Stimulated activated CD4-positive, alpha-beta T cell treated with anti-CD3 and anti-CD28 coated beads, Interleukin-1b, Interleukin-23, amount 100 ng/mL, for 24 hours (primary cell): ENCODE measurements at regions not wholly inside any gene's neighbourhood (a gene's known extent, or its start where the extent isn't known, plus 50 kb on each side); places are given as distances from the start of the nearest gene placed in this dataset.

Experiments used
- DNase-seq, 4 experiments: peaks; one replicate each; pipeline ENCODE4 v3.0.0-alpha.2; 2020; ENCODE audit warnings: low read depth in 4 of 4, low spot score in 1 of 4

DNA sequence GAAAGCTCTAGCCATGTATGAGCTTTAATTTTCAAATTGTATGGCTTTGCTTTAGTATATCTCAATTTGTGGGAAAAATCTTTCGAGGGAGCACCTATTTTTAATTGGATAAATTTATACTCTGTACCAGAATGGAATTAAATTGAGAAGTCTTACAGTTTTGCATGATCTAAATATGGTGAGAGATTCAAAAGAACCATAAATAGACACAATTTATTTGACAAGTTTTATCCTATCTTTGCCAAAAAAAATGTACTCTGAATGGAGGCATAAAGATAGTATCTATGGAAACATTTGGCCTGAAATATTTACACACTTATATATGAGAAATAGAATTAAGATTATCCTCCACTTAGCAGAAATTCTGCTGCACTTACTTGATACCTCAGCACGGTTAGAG is 238.4 kb downstream of the NDUFA10 start:
- no peak for DNase-seq

DNA sequence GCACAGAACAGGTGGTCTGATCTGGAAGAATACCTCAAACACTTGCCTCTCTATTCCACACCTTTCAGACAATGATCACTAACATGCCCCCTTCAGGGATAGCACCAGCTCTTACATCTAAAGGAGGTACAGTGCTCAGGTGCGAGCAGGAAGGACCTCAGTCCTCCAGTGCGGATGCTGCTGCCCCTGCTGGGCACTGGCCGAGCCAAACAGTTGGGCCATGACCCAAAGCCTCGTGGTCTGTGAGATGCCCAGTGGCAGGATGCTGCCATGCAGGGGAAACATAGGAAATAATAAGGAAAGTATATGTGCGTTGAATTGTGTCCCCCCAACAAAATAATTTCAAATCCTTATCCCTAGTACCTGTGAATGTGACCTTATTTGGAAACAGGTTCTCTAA is 243.7 kb downstream of the NDUFA10 start:
- no peak for DNase-seq

DNA sequence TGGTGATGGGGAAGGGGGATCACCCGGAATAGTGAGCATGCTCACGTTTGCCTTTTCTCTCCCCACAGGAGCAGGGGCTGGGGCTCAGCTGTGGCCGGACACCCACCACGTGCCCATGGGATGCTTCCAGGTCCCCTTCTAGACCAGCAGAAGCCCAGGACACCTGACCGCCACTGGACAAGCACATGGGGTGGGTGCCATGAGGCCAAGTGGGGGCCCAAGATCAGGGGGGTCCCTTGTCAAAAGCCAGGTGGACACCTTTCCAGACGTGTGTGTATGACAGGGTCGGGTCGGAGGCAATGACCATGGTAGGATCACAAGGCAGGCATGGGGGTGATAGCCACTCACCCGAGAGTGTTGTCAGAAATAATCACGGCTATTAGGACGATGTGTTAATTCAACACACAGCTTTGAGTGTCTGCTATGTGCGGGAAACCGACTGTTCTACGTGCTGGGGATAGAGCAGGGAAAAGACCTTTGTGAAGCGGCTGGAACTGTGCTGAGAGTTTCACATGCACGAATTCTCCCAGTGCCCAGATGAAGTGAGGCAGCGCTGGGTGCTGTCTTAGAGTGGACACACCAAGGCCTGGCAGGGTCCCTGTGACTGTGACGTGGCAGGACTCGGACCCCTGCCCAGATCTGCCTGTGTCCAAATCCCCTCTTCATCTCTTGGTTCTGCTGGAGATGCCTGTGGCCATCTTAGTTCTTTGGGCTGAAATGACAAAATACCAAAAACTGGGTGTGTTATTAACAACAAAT is 244.7 kb downstream of the NDUFA10 start:
- DNase-seq = no peak

DNA sequence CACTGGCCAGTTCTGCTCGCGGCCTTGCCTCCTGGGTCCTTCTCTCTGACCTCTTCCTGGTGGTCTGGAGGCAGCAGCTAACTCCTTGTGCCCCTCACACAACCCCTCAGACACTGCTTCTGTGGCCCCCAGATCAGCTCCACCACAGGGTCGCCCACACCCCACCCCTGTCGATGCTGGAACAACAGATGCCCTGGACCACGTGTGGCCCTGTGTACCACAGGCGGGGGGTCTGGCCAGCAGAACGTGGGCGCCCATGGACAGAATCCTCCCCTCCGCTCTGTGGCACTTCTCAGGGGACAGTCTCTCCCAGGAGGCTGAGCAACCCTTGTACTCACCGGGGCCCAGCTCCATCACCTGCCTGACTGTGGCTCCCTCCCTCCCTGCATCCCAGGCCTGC is 245.6 kb downstream of the NDUFA10 start:
- no peak for DNase-seq

DNA sequence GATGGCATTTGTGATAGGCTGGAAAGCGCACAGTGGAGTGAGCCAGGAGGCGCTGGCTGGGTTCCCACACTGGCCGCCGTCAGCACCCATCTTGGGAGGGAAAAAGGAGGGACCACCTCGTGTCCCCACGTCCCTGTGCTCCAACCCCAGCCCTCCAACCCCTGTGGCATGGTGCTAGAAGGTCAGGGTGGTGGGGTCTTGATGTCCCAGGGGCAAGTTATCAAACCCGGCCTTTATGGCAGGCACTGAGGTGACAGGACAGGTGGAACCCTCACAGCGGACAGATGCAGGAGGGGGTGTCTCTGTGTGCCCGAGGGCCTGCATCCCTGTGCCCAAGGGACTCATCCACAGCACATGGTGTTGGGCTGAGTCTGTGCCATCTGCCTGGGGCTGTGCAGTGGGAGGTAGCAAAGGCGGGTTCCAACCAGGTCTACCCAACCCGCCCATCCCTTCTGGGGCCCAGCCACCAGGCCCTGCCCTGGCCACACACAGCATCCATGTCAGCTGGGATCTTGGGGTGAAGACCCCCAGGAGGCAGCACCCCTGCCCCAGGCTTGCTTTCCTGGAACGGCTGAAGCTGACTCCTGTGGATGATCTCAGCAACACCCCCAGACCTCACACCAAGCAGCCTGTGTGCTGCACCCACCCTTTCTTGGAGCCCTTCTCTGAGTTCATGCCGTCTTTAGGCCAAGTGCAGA is 246.1 kb downstream of the NDUFA10 start:
- DNase-seq = no peak

DNA sequence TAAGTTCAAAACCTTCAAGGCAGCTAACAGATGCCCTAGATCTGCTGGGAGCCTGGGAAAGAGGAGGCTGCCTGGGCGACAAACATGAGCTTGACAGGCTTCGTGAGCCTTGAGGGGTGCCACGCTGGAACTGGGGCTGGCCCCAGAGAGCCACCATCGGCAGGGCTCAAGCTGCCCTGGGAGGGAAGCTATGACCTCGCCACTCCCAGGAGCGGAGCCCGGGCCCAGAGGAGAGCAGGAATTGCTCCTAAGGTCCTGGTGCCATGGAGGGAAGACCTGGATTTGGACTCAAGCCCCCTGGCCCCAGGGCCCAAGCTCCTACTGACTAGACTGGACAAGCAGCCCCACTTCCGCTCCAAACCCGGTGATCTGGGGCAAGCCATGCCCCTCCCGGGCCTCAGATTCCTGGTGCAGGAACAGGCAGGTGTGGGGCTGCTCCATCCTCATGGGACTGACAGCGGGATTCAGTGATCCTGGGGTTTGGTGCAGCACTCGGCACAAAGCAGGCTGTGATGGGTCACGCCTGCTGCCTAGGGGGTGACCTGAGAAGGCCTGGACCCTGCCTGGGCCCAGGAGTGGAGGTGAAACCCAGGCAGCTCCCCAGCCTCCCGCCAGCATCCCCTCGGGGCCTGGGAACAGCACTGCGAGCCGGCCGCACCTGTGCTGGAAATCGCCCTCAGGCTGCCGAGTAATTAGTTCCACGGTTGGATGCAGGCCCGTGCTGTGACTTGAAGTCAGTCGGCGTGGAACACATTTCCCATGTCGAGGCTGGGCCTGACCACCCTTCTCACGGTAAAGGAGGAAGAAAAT is 246.9 kb downstream of the NDUFA10 start:
- no peak for DNase-seq

DNA sequence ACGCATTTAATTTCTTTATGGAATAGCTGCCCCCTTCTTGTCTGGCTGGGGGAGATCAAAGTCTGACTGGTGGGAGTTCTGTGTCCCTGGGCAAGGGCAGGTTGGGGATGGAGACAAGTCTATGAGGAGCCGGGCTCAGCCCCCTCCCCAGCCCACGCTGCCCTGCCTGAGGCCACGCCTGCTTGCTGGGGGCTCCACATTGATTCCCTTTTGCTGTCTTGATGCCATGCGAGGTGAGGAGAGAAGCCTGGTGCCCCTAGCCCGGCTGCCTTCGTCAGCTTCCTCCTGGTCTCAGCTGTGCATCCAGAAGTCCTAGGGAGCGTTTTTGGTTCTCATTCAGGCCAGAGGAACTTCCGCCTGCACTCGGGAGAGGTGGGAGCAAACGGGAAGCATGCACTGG is 247.9 kb downstream of the NDUFA10 start:
- no peak for DNase-seq

DNA sequence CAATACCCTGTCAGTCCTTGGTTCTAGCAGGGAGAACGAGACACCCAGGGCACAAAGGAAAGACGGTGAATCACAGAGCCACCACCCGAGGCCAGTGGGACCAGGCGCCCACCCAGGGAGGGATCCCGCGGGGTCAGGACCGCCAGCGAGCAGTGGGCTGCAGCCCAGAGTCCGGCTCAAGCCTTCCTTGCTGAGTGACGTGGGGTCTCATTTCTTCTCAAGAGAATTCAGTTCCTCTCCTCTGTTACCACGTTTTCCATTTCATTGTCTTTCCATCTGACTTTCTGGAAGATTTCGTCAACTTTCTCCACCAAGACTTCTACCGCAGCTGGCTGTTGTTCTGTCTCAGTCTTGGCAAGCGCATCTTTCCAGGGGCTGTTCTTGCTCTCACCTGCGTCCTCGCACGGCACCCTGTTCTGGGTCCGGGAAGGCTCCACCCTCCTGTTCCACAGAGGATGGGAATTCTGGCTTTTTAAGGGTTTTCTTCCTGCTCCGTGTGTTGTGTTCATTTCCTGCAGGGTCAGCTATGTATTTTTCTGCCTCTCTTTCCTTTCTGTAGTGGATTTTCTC is 248.6 kb downstream of the NDUFA10 start:
- no peak for DNase-seq

DNA sequence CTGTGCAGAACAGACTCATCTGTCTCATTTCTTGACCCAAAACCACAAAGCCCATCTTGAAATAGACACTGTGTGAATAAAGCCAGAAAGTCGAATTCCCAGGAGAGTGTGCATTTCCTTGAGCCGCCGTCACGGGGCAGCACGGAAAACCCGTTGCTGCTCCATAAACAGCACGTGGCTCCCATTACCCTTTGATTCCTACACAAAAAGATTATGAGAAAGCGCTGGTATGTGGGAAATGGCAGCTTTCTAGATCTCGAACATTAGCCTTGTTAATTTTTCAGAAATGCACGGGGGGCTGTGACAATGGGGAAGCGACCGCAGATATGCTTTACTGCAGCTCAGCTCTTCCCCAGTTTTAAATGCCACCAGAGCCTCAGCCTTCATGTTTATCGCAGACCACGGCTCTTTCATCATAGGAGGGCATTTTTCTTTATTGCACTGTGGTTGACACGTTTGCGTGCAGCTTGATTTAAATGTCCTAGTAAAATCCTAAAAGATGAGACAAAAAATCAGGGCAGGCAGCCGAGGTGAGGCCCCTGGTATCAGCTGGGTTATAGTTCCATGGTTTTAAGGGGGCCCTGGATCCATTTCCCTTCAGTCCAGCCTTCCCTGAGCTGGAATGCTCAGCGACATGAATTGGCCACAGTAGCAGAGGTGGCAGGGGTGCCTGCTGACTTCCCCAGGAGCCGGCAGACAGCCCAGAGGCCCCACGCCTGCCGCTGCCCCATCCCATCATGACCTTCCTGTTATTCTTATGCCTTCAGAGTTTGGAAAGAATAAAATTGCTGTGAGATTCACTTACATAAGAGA is 249.3 kb downstream of the NDUFA10 start:
- no peak for DNase-seq

DNA sequence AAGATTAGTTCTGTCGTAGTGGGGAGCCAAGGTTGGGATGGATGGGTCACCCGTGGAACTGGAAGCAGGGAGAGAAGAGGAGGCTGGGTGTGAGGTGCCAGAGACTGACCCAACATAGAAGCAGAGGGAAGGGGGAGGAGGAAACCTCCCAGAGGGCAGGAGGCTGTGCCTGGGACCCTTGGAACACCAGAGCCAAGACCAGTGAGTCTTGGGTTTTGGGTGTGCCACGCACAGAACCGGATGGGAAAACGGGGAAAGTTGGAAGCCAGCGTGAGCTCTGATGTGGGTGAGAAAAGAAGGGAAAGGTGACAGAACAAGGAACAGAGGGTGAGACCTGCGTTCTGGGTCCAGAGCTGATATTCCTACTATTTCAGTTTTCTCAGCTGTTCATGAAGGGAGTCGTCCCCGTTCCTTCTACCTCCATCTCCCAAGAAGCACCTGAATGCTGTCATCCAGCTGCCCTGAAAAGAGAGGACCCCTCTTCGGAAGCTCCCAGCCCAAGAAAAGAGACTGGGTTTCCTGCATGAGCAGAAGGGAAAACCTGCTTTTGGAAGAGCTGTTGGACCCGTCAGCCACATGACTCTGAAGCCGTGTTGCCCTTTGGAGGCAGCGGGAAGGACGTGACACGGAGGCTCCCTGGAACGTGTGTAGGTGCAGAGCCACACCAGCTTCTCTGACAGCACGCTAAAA is 250.1 kb downstream of the NDUFA10 start:
- DNase-seq = no peak

DNA sequence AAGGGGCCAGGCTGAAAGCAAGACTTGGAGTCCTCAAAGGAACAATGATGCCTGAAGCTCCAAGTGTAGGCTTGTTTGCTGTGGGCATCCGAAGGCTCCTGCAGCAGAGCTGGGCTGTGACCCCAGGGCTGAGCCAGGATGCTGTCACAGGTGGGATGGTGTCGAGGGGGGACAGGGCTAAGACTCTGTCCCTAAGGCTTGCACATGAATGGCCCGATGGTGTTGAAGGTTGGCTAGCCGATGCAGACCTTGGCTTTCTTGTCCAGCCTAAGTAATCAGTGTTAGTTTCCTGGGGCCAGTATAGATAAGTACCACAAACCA is 251.0 kb downstream of the NDUFA10 start:
- DNase-seq = no peak

DNA sequence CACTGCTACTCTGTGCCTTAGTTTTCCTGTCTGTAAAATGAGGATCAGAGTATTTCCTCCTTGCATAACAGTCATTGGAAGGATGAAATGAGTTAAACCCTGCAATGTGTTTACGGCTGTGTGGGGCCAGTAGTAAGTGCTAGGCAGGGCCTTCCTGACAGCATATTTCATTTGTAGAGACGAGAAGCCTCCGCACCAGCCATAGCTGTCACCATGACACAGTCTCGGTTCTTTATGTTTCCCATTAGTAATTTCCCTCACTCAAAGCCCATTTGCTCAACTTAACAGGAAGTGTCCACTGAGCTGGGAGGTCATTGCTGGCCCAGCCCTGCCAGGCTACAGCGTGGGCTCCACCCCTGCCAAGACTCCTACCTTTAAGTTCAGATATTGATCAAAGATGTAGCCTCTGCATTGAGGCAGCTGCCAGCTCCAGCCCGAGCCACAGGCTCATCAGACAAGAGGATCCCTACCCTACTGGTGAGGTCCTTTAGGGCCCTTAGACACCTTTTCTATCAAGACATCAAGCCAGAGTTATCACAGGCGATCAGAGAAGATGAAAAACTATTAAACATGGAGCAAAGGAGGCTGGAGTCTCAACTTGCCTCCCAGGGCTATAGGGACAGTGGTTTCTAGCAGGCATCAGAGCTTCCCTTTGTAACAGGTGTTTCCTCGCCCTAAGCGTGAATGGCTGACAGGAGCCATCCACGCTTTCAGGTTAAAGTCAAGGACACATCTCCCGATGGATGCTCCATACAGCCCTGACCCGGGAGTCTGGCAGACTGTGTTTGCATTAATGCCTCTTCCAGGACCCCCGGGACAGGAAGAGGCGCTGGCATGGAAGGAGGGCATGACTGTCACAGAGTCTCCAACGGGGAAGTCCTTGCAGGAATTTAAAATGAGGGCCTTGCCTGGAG is 251.7 kb downstream of the NDUFA10 start:
- DNase-seq = no peak

DNA sequence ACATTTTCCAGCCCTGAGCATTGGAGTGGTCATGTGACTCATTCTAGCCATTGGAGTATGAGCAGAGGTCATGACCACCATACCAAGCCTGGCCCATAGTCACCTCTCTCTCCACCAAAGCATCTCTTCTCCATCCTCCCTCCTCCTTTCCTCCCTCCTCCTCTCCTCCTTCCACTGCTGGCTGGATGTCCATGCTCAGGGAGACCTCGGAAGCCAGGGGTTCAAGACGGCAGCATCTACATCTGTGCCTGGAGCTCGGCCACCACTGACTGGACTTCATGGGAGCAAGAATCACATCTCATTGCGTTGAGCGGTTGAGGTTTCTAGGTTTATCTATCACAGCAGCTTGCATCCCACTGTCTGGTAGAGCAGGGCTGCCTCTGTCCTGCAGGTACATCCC is 252.4 kb downstream of the NDUFA10 start:
- no peak for DNase-seq

DNA sequence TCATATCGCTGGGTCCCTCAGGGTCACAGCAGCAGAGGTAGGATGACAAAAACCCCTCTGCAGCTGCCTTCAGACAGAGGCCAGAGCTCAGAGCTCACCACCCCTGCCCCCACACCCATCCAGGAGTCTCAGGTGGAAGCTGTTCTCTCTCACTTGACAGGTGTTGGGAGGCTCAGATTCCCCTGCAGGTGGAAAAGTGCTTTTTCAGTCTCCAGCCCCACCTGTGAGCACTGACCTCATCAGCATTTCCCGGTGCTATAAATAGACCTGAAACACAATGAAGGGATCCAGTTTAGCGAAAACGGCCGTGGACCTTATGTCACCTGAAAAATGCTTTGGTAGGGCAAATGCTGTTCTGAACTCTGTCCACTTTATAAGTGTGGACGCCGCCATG is 254.9 kb downstream of the NDUFA10 start:
- DNase-seq = no peak

DNA sequence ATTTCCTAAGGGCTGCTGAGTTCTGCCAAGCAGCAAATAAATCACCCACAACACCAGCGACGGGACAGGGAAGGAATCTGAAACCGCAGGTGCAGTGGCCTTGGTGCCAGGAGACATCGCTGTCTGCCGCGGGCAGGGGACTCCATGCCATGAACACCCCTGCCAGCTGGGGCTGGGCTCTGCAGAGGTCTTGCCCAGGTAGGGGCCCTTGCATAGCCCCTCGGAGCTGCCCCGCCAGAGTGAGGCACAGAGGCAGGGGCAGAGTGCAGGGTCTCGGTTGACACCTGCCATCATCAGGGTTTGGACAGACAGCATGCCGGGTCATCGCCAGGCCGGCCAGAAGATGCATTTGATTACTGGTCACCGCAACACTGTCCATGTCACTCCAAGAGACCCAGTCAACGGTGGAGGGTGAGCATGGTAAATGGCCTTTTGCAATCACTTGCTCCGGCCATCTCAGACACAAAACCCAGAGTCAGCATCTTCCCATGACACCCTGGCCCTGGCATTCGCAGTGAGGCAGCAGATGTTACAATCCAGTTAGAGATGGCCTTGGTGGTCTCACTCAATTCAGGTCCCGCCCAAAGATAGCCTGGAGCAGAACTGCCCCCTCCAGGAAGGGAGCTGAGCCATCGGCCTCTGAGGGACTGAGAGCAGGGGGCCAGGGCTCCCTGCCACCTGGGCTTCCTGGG is 255.4 kb downstream of the NDUFA10 start:
- no peak for DNase-seq

DNA sequence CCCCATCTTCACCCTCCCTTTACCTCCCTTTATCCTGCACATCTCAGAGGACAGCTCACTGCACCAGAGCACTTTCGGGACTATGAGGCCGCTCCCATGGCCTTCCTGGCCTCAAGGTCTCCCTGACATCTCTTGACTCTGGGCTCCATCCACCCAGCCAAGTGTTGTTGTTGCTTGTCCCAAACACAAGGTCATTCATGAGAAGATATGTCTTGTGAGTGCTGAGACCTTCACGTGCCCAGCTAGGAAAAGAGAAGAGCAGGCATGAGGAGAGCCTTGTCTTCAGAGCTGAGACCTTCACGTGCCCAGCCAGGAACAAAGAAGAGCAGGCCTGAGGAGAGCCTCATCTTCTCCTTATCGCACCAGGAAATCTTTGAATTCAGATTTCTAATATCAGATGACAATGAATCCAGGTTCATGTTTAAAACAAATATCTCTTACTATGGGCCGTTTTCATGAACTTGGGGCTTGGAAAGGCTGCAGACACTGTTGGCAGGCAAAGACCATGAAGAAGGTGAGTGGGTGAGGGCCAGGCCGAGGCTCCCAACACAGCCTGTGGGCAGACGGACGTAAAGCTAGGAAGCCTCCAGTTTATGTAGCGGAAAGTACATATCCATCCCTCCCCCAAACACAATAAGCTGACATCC is 256.1 kb downstream of the NDUFA10 start:
- no peak for DNase-seq

DNA sequence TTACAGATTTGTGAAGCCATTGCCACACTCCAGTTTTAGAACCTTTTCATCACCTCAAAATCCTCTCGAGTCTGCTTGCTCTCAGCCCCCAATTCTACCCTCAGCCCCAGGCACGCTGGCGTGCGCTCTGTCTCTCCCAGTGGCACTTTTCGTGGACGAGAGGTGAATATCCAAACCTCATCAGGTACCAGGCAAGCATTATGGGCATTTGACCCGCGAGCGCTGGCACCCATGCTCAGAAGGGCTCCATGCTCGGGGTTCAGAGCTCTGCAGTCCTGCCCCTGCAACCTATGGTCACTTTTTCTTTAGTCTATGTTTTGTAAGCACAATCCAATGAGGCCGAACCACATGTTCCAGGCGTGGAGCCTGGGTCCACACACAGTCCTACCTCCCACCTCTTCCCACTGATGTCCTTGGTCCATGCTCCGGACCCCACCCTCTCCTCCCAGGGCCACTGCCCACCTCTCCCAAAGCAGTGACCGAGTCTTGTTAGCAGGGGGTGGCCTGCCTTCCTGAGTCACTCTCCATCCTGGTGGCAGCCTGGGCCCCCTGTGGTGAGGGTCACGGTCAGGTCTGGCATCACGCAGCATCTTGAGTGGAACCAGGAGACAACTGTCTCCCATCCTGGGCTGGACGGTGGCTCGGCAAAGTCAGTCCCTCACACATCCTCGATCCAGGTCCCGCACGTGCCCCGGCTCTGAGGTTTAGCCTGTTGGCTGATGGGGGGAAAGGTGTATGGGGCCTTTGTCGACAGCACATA is 256.9 kb downstream of the NDUFA10 start:
- no peak for DNase-seq
